GM18499 (cell line): ENCODE measurements at regions not wholly inside any gene's neighbourhood (a gene's known extent, or its start where the extent isn't known, plus 50 kb on each side); places are given as distances from the start of the nearest gene placed in this dataset.

ENCODE experiments used
- ATAC-seq: cut with Tn5 transposase; IDR thresholded peaks from one replicate; pipeline ENCODE4 v1.9.1; 2021; ENCODE audit warnings: moderate number of reproducible peaks; ENCODE audit not compliant: insufficient read depth, unreplicated experiment

- no peak for ATAC-seq
Measured at GRCh38 chr1:94326329-94326728, 88.9 kb upstream of the ARHGAP29 start.

- ATAC-seq = no peak
Measured at GRCh38 chr1:94325377-94326302, 88.3 kb upstream of the ARHGAP29 start.

- no peak for ATAC-seq
Measured at GRCh38 chr1:94324178-94324544, 86.8 kb upstream of the ARHGAP29 start.

- ATAC-seq = no peak
Measured at GRCh38 chr1:94323311-94324177, 86.2 kb upstream of the ARHGAP29 start.

GRCh38 chr1:94322696-94323095, 85.3 kb upstream of the ARHGAP29 start:
- no peak for ATAC-seq

GRCh38 chr1:94321662-94322061, 84.3 kb upstream of the ARHGAP29 start:
- no peak for ATAC-seq

- ATAC-seq = no peak
Measured at GRCh38 chr1:94319319-94320102, 82.1 kb upstream of the ARHGAP29 start.

GRCh38 chr1:94318505-94319030, 81.2 kb upstream of the ARHGAP29 start:
- no peak for ATAC-seq

GRCh38 chr1:94317790-94318188, 80.4 kb upstream of the ARHGAP29 start:
- no peak for ATAC-seq

GRCh38 chr1:94316836-94317789, 79.7 kb upstream of the ARHGAP29 start:
- no peak for ATAC-seq

GRCh38 chr1:94316183-94316582, 78.8 kb upstream of the ARHGAP29 start:
- no peak for ATAC-seq

GRCh38 chr1:94315552-94316116, 78.2 kb upstream of the ARHGAP29 start:
- ATAC-seq = no peak

- ATAC-seq = no peak
Measured at GRCh38 chr1:94314222-94314858, 77.0 kb upstream of the ARHGAP29 start.

GRCh38 chr1:94310570-94311270, 73.3 kb upstream of the ARHGAP29 start:
- ATAC-seq = no peak

GRCh38 chr1:94309829-94310569, 72.6 kb upstream of the ARHGAP29 start:
- ATAC-seq = no peak

- ATAC-seq = no peak
Measured at GRCh38 chr1:94309216-94309615, 71.8 kb upstream of the ARHGAP29 start.

GRCh38 chr1:94306521-94306920, 69.1 kb upstream of the ARHGAP29 start:
- ATAC-seq = no peak
